ENCODE measurements at regions not wholly inside any gene's neighbourhood (a gene's known extent, or its start where the extent isn't known, plus 50 kb on each side); places are given as distances from the start of the nearest gene placed in this dataset.

DNA sequence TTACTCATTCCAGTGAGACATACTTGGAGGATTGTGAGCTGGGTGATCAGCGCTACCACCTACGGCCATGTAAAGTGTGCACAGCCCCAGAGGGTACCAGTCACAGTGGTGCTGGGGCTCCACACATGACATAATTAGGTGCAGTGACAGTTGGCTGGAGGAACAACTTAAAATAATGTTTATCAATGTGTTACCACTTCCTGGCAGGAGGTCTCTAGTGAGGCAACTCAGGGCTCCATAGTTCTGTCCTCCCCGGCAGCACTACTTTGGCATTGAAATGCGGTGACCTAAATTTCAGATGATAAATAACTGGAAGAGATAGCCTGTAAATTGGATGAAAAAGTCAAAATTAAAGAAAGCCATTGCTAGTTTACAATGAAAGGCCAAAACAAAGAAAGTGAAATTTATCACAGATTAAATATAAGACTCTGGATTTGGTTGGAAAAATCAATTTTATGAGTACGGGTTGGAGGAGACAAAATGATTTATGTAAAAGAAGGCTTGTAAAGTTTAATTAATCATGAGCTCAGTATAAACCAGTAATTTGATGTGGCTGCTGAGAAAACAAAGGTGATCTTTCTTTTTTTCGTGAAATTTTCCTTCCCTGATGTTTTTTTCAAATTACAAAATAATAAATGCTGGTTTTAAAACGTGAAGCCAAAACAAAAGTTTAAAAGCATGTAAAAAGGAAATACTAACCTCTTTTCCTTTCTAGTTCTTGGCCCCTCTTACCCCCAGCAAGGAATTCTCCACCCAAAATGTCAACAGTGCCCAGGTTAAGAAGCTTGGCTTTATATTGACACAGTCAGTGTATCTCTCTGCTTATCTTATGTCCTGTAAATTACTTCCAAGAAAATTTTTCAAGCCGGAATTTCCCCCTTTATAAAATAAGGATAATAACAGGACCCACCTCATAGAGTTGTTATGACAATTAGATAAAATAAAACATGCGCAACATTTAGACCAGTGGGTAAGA, 126.7 kb upstream of the NOX3 start:
- no peak overlapping the region for H3K27ac ChIP-seq
- POLR2A ChIA-PET (ENCODE audit: low non-redundant PET): no interaction called here
- DNase-seq (ENCODE audit: low spot score): no peak
- TF ChIP-seq, protein P1, sequence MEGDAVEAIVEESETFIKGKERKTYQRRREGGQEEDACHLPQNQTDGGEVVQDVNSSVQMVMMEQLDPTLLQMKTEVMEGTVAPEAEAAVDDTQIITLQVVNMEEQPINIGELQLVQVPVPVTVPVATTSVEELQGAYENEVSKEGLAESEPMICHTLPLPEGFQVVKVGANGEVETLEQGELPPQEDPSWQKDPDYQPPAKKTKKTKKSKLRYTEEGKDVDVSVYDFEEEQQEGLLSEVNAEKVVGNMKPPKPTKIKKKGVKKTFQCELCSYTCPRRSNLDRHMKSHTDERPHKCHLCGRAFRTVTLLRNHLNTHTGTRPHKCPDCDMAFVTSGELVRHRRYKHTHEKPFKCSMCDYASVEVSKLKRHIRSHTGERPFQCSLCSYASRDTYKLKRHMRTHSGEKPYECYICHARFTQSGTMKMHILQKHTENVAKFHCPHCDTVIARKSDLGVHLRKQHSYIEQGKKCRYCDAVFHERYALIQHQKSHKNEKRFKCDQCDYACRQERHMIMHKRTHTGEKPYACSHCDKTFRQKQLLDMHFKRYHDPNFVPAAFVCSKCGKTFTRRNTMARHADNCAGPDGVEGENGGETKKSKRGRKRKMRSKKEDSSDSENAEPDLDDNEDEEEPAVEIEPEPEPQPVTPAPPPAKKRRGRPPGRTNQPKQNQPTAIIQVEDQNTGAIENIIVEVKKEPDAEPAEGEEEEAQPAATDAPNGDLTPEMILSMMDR (conservative IDR thresholded peaks at IDR 0.05; ENCODE audit: low read depth): no peak
- CTCF ChIA-PET: no interaction called here

- ChIA-PET POLR2A (ENCODE audit: low non-redundant PET) (no interaction called here), CTCF (interaction anchor here (0.5 to 0.6 kb wide), 2 partner anchors 755 to 1128 kb away, joined by 3 to 4 read pairs; no protein-coding TSS in a partner anchor)
- DNase-seq (ENCODE audit: low spot score): no peak
- TF ChIP-seq, protein P1 (conservative IDR thresholded peaks at IDR 0.05; ENCODE audit: low read depth): no peak
- H3K27ac ChIP-seq: no peak overlapping the region
These were observed 125.3 kb upstream of the NOX3 start for GRCh38 chr6:155580904-155581303.

DNA sequence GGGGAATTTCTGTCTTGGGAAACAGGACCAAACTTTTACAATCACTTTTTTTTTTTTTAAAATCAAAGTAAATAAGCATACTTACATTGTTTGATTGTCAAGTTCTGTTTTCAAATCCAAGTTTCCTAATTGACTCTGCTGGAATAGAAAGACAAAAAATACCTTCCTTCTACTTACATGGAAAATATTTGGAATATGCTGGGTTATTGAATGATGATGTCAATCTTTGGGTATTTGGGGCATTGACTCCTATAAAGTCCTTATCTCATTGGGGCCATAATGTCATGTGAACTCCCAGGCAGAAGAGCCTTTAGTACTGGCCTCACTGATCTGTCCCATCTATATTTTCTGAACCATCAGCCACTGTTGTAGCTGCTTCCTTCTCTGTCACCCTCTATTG, 122.6 kb upstream of the NOX3 start:
- H3K27ac ChIP-seq: no peak overlapping the region
- DNase-seq (ENCODE audit: low spot score): no peak
- CTCF ChIA-PET: interaction anchor here (0.8 kb wide), 1 partner anchor 123 kb away, joined by 3 read pairs; no protein-coding TSS in a partner anchor
- TF ChIP-seq, protein P1 (conservative IDR thresholded peaks at IDR 0.05; ENCODE audit: low read depth): no peak
- POLR2A ChIA-PET (ENCODE audit: low non-redundant PET): no interaction called here

DNA sequence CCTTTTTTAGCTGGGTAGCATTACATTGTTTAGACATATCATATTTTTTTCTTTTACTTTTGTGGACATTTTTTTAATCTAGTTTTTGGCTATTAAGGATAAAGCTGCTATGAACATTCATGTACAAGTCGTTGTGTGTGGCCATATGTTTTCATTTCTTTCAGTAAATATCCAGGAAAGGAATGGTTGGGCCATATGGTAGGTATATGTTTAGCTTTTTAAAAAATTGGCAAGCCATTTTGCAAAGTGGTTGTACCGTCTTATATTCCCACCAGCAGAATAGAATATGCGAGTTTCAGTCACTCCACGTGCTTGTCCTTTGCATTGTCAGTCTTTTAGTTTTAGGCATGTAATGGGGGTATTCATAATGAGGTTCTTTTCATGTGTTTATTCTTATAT, 106.3 kb upstream of the NOX3 start:
- ChIA-PET POLR2A (ENCODE audit: low non-redundant PET) (no interaction called here), CTCF (interaction anchor here (0.6 to 0.7 kb wide), 2 partner anchors 24 to 694 kb away, joined by 3 read pairs; no protein-coding TSS in a partner anchor)
- DNase-seq (ENCODE audit: low spot score): no peak
- H3K27ac ChIP-seq: no peak overlapping the region
- TF ChIP-seq, protein P1 (conservative IDR thresholded peaks at IDR 0.05; ENCODE audit: low read depth): no peak

- ChIA-PET CTCF (interaction anchor here (0.6 to 0.7 kb wide), 2 partner anchors 23 to 693 kb away, joined by 3 read pairs; no protein-coding TSS in a partner anchor), POLR2A (ENCODE audit: low non-redundant PET) (interaction anchor here (0.6 kb wide), 1 partner anchor 526 kb away, joined by 6 read pairs; no protein-coding TSS in a partner anchor)
- DNase-seq (ENCODE audit: low spot score): no peak
- TF ChIP-seq, protein P1 (conservative IDR thresholded peaks at IDR 0.05; ENCODE audit: low read depth): no peak
- H3K27ac ChIP-seq: no peak overlapping the region
These were observed 105.8 kb upstream of the NOX3 start for GRCh38 chr6:155561257-155561965.

DNA sequence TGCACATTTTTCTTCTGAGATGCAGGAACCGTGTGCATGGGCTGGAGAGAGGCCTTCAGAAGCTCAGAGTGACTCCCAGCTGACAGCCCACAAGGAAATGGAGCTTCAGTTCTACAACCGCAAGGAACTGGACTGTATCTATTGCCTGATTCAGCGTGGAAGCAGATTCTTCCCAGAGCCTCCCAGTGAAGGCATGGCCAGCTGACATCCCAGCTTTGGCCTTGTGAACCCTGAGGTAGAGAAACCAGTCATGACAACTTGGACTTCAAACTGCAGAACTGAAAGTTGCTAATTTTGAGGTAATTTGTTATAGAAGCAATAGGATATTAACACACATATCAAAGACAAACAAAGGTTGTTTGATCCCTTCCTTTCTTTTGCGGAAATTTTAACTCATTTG, 94.3 kb upstream of the NOX3 start:
- CTCF ChIA-PET: no interaction called here
- POLR2A ChIA-PET (ENCODE audit: low non-redundant PET): no interaction called here
- H3K27ac ChIP-seq: no peak overlapping the region
- TF ChIP-seq, protein P1 (conservative IDR thresholded peaks at IDR 0.05; ENCODE audit: low read depth): no peak
- no peak for DNase-seq (ENCODE audit: low spot score)

Measured in RWPE1 (cell line).